Esophagus muscularis mucosa (tissue), 3 donors: ENCODE measurements at regions not wholly inside any gene's neighbourhood (a gene's known extent, or its start where the extent isn't known, plus 50 kb on each side); places are given as distances from the start of the nearest gene placed in this dataset.

ENCODE experiments used
- CTCF ChIP-seq, 3 experiments: fragments of 200-600 bp in 2 of 3; fragments of 450-650 bp in 1 of 3; sonication (generic) in 2 of 3; IDR thresholded peaks; one replicate each; pipeline ENCODE4 v1.5.1; 2017 to 2019; ENCODE audit warnings: antibody characterized with exemption in 3 of 3, mild to moderate bottlenecking in 2 of 3, moderate library complexity in 1 of 3
- EP300 ChIP-seq: sonication (generic); formaldehyde crosslinking; IDR thresholded peaks from one replicate; pipeline ENCODE4 v1.6.1; 2017; ENCODE audit warnings: antibody characterized with exemption

DNA sequence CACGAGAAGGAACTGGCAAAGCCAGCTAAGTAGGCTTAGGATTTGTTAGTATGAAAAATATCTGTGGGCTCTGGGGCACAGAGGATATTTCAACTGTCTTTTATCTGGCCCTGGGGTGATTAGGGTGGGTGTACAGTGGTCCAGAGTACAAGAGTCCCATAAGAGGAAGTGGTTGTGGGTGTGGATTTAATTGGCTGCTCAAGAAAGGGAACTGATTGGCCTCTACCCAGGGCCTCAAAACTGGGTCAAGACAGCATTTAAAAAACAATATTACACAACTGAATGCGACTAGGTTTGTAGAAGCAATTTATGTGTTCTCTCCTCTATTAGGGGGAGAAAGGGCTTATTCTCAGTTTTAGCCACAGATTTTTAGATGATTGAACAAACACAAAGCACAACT, 1353.4 kb upstream of the WWC1 start:
- TF ChIP-seq CTCF (IDR thresholded peaks at IDR 0.05): no peak
- TF ChIP-seq EP300: no peak
